HUES64 (cell line): ENCODE measurements at regions not wholly inside any gene's neighbourhood (a gene's known extent, or its start where the extent isn't known, plus 50 kb on each side); places are given as distances from the start of the nearest gene placed in this dataset.

Experiments used
- H3K27ac ChIP-seq: 2 replicates; pipeline ENCODE4 v1.7.0; 2013; ENCODE audit warnings: low read depth, low read length, inconsistent platforms
- H3K27me3 ChIP-seq: 2 replicates; pipeline ENCODE4 v1.6.1; 2013; ENCODE audit warnings: mild to moderate bottlenecking, low read length; ENCODE audit not compliant: insufficient read depth
- H3K36me3 ChIP-seq: 2 replicates; pipeline ENCODE4 v1.6.1; 2013; ENCODE audit warnings: mild to moderate bottlenecking, low read length; ENCODE audit not compliant: insufficient read depth
- H3K4me1 ChIP-seq: 2 replicates; pipeline ENCODE4 v1.6.1; 2013; ENCODE audit warnings: mild to moderate bottlenecking, low read length, moderate library complexity; ENCODE audit not compliant: insufficient read depth
- H3K4me3 ChIP-seq: 2 replicates; pipeline ENCODE4 v1.5.1; 2013; ENCODE audit warnings: mild to moderate bottlenecking, low read length, moderate library complexity
- H3K9ac ChIP-seq: 2 replicates; pipeline ENCODE4 v1.6.1; 2013; ENCODE audit warnings: mild to moderate bottlenecking, low read depth, low read length
- H3K9me3 ChIP-seq: 2 replicates; pipeline ENCODE4 v1.6.1; 2013; ENCODE audit warnings: low read depth, low read length; ENCODE audit not compliant: insufficient read depth
- WGBS: fragments of 150-250, 120-280 bp; methylation state at CpG from one replicate; pipeline ENCODE4 v1.1.7; 2013; ENCODE audit warnings: missing lambda C conversion rate; 5-methylcytosine and 5-hydroxymethylcytosine counted together

- H3K36me3 ChIP-seq: no peaks in the 10 kb centered on the region
- H3K4me3 ChIP-seq: no peak overlapping the region
- H3K9me3 ChIP-seq: no peaks in the 10 kb centered on the region
- H3K4me1 ChIP-seq: no peaks in the 10 kb centered on the region
- 96% methylated on average over 1 of the region's 3 CpGs for WGBS
- H3K9ac ChIP-seq: no peak overlapping the region
- H3K27ac ChIP-seq: no peak overlapping the region
- no peaks in the 10 kb centered on the region for H3K27me3 ChIP-seq
Measured at GRCh38 chr2:188766471-188766856, 207.7 kb upstream of the COL3A1 start.

- no CpG with 5 or more reads among the region's 1 CpG for WGBS
- no peaks in the 10 kb centered on the region for H3K9me3 ChIP-seq
- no peaks in the 10 kb centered on the region for H3K36me3 ChIP-seq
- H3K9ac ChIP-seq: no peak overlapping the region
- H3K4me1 ChIP-seq: no peaks in the 10 kb centered on the region
- no peak overlapping the region for H3K27ac ChIP-seq
- no peaks in the 10 kb centered on the region for H3K27me3 ChIP-seq
- H3K4me3 ChIP-seq: no peak overlapping the region
Measured at GRCh38 chr2:188767176-188767575, 207.0 kb upstream of the COL3A1 start.

- Histone ChIP-seq H3K9ac (no peak overlapping the region), H3K36me3 (no peaks in the 10 kb centered on the region), H3K4me1 (no peaks in the 10 kb centered on the region), H3K4me3 (no peak overlapping the region), H3K9me3 (no peaks in the 10 kb centered on the region), H3K27me3 (no peaks in the 10 kb centered on the region), H3K27ac (no peak overlapping the region)
- WGBS: 88% methylated on average over 5 of the region's 5 CpGs
Measured at GRCh38 chr2:188770296-188770695, 203.9 kb upstream of the COL3A1 start.

GRCh38 chr2:188773075-188773474 lies 201.1 kb upstream of the COL3A1 start:
- Histone ChIP-seq H3K27me3 (no peaks in the 10 kb centered on the region), H3K9me3 (no peaks in the 10 kb centered on the region), H3K9ac (no peak overlapping the region), H3K4me3 (no peak overlapping the region), H3K4me1 (no peaks in the 10 kb centered on the region), H3K36me3 (no peaks in the 10 kb centered on the region), H3K27ac (no peak overlapping the region)

GRCh38 chr2:188776634-188777033 lies 197.5 kb upstream of the COL3A1 start:
- Histone ChIP-seq H3K4me3 (no peak overlapping the region), H3K27ac (no peak overlapping the region), H3K36me3 (no peaks in the 10 kb centered on the region), H3K27me3 (no peaks in the 10 kb centered on the region), H3K9ac (no peak overlapping the region), H3K4me1 (no peaks in the 10 kb centered on the region), H3K9me3 (no peaks in the 10 kb centered on the region)
- WGBS: 85% methylated on average over 1 of the region's 1 CpG

GRCh38 chr2:188784269-188784762 lies 189.9 kb upstream of the COL3A1 start:
- peaks cover 2% of the 10 kb centered on the region; the same call in 1 of the 2 replicates for H3K4me1 ChIP-seq

GRCh38 chr2:188785061-188785460 lies 189.1 kb upstream of the COL3A1 start:
- Histone ChIP-seq H3K9me3 (no peaks in the 10 kb centered on the region), H3K4me1 (peaks cover 2% of the 10 kb centered on the region; the same call in 1 of the 2 replicates), H3K4me3 (no peak overlapping the region)

More at GRCh38 chr2:188784269-188784762, 189.9 kb upstream of the COL3A1 start:
- H3K9ac ChIP-seq: no peak overlapping the region
- no peak overlapping the region for H3K4me3 ChIP-seq
- WGBS: 100% methylated on average over 1 of the region's 1 CpG
- H3K36me3 ChIP-seq: no peaks in the 10 kb centered on the region
- H3K27me3 ChIP-seq: no peaks in the 10 kb centered on the region
- no peak overlapping the region for H3K27ac ChIP-seq
- H3K9me3 ChIP-seq: no peaks in the 10 kb centered on the region

GRCh38 chr2:188785490-188785889 lies 188.7 kb upstream of the COL3A1 start:
- WGBS: 96% methylated on average over 6 of the region's 6 CpGs
- H3K9me3 ChIP-seq: no peaks in the 10 kb centered on the region
- H3K36me3 ChIP-seq: no peaks in the 10 kb centered on the region
- H3K27me3 ChIP-seq: no peaks in the 10 kb centered on the region
- H3K4me3 ChIP-seq: no peak overlapping the region
- peaks cover 2% of the 10 kb centered on the region; the same call in 1 of the 2 replicates for H3K4me1 ChIP-seq
- H3K9ac ChIP-seq: no peak overlapping the region
- H3K27ac ChIP-seq: no peak overlapping the region

More at GRCh38 chr2:188785061-188785460, 189.1 kb upstream of the COL3A1 start:
- WGBS: 86% methylated on average over 2 of the region's 2 CpGs
- Histone ChIP-seq H3K27ac (no peak overlapping the region), H3K9ac (no peak overlapping the region), H3K36me3 (no peaks in the 10 kb centered on the region), H3K27me3 (no peaks in the 10 kb centered on the region)

GRCh38 chr2:188786368-188786841 lies 187.8 kb upstream of the COL3A1 start:
- Histone ChIP-seq H3K9ac (no peak overlapping the region), H3K36me3 (no peaks in the 10 kb centered on the region), H3K4me3 (no peak overlapping the region), H3K4me1 (peaks cover 2% of the 10 kb centered on the region; the same call in 1 of the 2 replicates), H3K27me3 (no peaks in the 10 kb centered on the region), H3K27ac (no peak overlapping the region), H3K9me3 (no peaks in the 10 kb centered on the region)
- 87% methylated on average over 2 of the region's 3 CpGs for WGBS

GRCh38 chr2:188787021-188787657 lies 187.0 kb upstream of the COL3A1 start:
- Histone ChIP-seq H3K4me1 (peaks cover 2% of the 10 kb centered on the region; the same call in 1 of the 2 replicates), H3K9me3 (no peaks in the 10 kb centered on the region), H3K27ac (no peak overlapping the region), H3K9ac (no peak overlapping the region), H3K36me3 (no peaks in the 10 kb centered on the region), H3K27me3 (no peaks in the 10 kb centered on the region), H3K4me3 (no peak overlapping the region)
- 96% methylated on average over 5 of the region's 5 CpGs for WGBS

GRCh38 chr2:188787658-188788240 lies 186.4 kb upstream of the COL3A1 start:
- Histone ChIP-seq H3K27me3 (no peaks in the 10 kb centered on the region), H3K4me1 (peaks cover 2% of the 10 kb centered on the region; the same call in 1 of the 2 replicates), H3K4me3 (no peak overlapping the region), H3K27ac (no peak overlapping the region), H3K36me3 (no peaks in the 10 kb centered on the region), H3K9me3 (no peaks in the 10 kb centered on the region), H3K9ac (no peak overlapping the region)
- WGBS: 92% methylated on average over 2 of the region's 3 CpGs
